Activated CD4-positive, alpha-beta T cell treated with anti-CD3 and anti-CD28 coated beads for 24 hours (primary cell): ENCODE measurements at regions not wholly inside any gene's neighbourhood (a gene's known extent, or its start where the extent isn't known, plus 50 kb on each side); places are given as distances from the start of the nearest gene placed in this dataset.

Experiments
- DNase-seq, 2 donors: peaks; one replicate each; pipeline ENCODE4 v3.0.0-alpha.2; 2020; ENCODE audit warnings: low read depth in 2 of 2

DNA sequence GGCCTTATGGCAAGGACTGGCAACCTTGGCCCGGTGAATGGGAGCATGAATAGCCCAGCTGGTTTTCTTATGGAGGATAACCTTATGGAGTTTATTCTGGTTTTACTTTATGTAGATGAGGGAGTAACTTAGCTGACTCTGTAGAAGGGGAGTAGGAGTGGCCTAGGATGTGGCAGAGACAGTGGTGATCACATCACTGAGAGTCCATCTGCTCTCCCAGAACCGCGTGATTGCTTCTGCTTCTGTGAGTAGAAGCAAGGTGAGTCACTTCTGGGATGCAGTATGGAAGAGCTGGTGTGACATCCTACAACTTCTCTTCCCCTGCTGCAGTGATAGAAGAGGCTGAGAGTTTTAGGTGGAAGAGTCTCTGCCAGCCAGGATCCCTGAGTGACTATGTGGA is 129.2 kb downstream of the RPS24 start:
- no peak for DNase-seq

DNA sequence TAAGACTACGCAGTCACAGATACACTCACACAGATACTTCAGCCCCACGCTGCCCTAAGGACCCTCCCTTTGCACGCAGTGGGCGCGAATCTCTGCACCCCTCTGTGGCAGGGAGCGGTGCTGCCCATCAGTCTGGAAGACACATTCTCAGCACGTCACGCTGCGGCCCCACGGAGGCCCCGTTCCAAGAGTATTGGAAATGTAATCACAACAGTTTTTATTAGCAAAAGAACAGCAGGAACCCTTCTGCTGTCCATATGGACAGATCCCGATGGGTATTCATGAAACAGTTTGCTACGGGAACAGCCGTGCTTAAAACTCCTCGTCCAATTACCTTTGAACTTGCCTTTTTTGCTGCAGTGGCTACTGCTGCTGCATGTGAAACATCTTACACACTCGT is 131.0 kb downstream of the RPS24 start:
- DNase-seq, result no peak

DNA sequence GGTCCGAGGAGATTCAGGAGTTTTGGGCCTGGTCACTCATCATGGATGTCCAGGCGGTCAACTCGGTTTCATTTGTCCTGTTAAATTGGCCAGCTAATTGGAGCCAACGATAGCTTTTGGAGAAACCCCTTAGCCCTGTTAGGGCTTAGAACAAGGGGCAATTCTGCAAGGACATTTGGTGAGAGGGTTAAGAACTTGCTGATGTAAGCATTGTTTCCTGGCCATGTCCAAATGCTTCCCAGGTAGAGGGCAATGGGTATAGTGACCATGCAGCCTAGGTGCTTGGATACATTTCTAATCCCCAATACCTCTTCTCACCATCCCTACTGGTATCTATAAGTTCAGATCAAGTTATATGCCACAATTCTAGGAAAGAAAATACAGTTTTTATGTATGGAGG is 131.5 kb downstream of the RPS24 start:
- DNase-seq, result no peak

DNA sequence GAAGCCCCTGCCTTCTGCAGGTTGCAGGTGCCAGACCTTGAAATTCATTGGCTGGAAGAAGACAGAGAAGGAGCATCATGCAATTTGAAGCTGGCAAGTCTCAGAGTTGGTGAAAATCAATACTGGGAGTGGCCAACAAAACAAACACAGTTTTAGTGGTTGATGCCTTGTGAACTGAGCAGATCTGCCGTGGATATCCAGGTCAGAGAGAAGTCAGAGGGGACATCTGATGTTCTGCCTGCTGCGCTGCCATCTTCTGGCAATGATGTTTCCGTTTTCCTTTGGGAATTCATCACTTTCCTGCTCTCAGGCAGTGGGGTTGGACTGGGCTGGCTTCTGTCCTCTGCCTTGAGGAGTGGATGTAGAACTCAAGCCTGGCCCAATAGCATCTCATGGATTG is 132.0 kb downstream of the RPS24 start:
- no peak for DNase-seq

DNA sequence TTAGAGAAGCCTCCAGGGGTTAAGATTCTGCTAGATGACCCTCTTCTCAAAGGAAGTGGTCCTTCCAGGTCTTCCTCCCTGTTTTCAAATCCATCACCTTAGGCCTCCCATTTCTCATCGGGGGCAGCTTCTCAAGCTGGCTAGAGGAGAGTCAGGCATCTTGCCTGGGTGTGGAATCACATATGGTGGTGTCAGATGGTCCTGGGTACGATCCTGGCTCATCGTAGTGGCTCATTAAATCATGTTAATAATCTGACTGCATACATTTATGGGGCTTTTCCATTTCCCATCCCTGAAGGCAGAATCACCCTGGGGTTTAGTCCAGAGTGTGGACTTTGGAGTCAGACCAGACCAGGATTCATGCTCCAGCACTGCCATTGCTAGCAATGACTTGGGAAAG is 132.6 kb downstream of the RPS24 start:
- DNase-seq, result no peak

DNA sequence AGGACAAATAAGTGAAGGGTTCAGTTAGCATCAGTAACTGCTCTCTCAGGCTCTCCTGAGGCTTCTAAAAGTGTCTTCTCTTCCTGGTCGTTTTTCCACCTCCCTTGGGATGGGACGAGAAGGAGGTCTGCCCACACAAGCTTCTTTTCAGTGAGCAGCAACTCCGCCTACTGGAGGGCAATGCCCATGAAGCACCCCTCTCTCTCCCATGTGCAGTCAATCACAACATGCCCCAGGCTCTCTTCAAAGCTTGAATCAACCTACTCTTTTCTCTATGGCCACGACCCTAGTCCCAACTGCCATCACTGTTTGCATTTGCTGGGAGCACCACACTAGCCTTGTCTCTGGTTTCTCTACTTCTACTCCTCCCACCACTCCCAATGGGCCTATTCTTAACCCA is 135.6 kb downstream of the RPS24 start:
- no peak for DNase-seq

DNA sequence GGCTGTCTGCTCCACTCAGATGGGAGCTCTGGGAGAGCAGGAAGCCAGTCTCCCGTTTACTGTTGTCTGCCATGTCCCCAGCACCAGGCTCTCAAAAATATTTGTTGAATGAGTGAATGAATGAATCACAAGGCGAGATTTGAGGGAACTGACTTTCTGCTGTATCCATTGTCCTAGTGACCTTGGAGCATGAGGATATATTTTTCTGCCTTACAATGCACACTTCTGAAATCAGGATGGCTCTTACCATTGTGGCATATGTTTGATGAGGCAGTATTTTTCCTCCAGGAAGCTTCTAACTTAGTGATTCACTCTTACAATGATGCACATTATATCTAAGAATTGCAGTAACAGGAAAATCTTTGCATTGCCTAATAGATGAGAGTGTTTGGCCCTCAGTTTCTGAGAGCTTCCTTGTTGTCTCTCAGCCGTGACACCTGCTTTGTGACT is 136.4 kb downstream of the RPS24 start:
- no peak for DNase-seq

DNA sequence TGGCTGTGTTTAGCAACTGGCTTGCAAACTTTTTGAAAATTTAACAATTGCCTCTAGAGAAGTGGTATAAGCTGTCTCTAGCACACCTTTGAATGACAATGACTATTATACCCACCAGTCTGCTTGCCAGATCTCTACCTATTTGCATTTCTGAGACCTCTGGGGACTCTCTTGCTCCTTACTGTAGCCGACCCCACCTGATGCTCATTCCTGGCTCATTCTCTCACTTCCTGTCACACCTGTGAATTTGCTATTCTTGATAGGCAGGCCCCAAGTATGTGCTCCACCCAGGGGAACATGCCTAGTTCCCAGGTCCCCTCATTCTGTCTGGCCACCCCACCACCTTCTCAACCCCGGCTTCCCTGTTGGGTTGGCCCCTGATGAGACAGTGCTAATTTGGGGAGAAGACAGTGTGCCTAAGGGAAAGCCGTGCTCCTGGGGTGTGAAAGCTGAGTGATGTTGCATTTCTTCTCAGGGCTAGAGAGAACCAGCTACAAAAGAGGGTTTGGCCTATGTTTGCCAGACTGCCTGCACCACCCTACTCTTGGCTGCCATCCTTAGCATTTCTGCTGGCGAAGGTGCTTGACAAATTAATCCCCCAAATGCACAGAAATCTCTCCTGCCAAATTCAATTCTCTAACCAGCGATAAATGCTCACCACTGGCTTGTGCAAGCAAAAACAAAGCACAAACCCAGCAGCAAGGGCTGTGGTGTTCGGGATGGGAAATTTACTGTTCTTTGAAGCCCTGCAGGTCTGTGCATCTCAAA is 138.2 kb downstream of the RPS24 start:
- no peak for DNase-seq

DNA sequence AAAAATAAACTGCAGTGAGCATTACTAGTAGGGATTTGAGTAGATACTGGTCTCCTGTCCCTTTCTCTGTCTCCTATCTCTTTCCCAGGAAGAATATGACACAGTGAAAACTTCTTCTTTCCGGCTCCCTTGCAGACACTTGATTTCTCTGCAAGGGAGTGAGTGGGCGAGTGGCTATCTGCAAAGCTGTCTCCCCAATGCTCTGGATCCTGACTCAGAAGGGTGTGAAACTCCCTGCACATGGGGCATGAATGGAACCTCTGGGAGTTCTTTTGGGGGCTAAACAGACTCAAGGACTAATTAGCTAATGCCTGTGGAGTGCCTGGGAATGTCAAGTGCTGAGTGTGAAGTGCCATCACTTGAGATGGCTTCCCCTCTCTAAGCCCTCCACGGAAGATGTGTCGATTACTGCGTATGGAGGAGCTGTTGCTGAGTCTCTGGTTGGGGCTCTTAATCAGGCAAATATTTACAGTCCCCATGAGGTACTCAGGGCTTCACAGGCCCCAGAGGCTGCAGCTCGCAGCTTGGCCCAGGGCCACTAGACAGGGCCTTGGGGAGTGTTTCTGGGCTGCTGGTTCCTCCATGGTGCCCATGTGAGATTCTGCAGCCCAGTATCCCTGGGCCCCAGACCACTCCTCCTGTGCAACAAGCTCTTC is 139.8 kb downstream of the RPS24 start:
- DNase-seq, result no peak

DNA sequence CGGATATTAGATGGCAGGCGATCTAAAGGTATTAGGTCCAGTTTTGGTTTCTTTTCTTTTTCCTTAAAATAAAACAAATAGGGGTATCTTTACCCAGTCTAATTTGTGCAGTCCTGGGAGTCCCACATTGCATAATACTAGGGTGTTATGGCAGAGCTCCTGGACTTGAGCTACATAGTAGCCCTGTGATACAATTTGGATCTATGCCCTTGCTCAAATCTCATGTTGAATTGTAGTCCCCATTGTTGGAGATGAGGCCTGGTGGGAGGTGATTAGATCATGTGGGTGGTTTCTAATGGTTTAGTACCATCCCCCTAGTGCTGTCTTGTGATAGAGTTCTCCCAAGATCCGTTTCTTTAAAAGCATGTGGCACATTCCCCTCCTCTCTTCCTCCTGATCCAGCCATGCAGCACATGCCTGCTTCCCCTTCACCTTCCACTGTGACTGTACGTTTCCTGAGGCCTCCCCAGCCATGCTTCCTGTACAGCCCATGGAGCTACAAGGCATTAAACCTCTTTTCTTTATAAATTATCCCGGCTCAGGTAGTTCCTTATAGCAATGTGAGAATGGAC is 141.9 kb downstream of the RPS24 start:
- DNase-seq, result no peak

DNA sequence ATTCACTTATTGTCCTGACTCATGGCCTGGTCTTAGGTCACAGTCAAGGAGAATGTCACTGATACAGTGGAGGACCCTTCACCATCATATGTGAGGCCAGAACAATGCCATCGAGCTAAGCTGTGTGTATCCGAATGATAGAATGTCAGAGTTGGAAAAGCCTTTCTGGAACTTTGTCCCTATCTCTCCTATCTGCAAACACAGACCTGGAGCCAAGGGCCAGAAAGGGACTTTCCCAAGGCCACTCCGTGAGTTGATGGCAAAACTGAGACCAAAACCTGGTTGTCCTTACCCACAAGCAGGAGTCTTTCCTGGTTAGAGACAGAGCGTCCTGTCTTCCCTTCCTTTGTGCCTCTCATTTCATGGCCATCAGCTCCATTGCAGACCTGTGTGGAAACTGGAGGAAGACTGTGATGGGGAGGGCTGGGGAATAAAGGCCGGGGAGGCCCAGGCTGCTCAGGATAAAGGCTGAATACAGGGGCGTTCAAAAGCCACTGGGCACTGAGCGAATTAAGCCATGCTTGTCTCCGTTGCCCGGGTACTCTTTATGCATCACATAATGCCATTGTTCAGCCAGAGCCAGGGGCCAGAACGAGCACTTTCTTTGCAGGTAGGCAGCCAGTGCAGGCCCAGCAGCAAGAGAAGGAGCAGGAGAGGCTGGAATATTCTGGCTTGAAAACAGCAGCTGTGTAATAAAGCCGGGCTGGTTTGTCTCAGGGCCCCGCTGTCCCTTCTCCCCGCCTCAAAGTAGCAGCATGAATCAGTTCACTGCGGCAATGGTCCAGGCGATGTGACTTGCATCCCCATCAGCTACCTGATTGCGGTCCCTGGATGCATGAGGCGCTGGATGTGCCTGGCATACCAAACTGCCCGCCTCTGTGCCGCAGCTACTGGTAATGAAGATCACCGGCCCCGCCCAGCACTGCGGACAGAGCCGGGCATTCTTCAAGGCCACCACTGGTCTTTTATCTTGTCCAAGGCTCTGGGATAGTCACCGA is 143.0 kb downstream of the RPS24 start:
- no peak for DNase-seq

DNA sequence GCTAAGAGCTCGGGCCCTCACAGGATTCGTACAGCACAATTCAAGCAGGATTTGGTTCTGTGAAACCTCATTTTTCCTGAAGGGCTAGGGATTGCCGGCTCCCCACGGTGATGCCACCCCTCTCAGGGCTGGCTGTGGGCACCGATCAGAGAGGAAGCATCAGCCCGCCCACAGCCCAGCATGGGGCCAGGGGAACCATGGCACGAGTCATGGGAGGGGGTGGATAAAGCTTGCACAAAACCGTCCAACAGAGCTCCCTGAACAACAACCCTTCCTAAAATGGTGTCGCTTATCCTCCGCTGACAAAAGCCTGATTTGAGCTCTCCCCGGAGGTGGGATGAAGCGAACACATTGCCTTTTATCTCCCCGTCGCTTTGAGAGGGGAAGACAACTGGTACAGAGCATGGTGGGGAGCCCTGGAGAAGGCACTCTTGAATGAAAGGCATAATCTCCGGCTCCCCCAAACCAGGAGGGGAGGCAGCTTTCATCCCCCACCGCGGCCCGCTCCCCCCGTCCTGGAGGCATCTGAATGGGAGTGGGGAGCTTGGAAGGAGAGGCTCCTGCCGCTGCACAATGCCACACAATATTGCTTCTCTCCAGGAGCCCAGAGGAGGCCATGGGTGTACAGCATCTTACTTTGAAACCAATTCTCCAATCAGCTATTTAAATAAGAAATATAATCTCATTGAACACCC is 144.0 kb downstream of the RPS24 start:
- no peak for DNase-seq

DNA sequence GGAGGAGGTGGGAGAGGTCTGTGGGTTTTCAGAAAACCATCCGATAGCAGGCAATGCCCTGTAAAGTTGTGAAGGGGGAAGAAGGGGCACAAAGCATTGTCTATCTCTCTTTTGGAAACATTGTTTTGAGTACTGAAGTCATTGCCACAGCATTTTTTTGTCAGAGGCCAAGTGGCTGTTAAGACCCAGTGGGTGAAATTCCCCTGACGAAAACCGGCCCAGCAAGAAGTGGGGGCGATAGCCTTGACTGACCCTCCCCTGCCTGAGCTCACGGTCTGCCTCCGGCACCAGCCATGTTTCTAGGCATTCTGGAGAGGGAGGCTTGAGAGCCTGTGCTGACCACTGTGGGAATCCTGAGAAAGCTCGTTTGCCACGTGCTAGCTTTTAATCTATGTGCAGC is 144.7 kb downstream of the RPS24 start:
- no peak for DNase-seq

DNA sequence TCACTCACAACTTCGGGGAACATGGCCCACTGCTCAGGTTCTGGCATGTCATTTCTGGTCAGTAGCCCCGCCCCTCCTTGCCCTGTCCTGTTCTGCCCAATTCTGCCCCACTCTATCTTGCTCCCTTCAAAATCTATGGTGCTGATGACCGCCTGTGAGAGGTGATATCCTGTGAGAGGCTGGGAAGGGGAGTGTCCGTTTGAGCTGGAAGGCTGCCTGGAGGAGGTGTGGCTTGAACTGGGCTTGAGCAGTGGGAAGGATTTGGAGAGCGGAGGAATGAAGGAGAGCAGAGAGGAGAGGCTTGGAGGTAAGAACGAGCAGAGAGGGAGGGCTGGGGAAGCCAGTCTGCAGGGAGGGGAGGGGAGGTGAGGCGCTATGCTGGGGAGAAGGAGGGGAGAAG is 145.3 kb downstream of the RPS24 start:
- DNase-seq, result no peak

DNA sequence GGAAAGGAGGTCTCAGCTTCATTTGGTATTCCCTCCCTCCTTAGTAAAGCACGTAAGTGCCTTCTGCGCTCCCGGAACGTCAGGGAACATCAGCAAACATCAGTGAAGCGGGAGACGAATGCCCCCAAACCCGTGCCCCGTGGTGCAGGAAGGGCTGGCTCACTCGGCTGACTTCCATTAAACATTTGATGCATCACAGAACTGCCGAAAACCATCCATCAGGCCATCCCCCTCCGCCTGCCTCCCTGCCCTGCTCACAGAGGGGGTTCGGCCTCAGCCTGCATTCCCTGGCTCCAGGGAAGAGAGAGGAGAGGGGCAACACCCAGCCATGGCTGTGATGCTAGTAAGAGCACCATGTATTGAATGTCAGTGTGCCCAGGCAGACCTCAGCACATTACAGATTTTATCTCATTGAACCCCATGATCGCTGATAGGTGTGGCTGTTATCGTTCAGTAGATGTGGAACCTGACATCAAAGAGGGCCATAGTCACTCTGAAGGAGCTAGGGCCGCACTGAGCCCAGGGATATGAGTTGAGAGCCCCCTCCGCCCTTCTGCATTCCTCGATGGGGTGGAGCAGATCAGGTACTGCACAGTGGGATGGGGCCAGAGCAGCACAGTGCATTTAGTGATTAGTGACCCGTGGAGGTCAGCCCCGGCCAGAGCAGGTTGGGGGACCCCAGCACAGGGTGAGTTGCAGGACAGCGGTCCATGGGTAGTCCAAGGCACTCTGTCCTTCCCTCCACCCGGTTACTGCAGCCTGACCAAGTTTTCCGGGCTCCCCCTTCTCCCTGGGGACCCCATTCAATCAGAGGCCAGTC is 146.4 kb downstream of the RPS24 start:
- DNase-seq, result no peak

DNA sequence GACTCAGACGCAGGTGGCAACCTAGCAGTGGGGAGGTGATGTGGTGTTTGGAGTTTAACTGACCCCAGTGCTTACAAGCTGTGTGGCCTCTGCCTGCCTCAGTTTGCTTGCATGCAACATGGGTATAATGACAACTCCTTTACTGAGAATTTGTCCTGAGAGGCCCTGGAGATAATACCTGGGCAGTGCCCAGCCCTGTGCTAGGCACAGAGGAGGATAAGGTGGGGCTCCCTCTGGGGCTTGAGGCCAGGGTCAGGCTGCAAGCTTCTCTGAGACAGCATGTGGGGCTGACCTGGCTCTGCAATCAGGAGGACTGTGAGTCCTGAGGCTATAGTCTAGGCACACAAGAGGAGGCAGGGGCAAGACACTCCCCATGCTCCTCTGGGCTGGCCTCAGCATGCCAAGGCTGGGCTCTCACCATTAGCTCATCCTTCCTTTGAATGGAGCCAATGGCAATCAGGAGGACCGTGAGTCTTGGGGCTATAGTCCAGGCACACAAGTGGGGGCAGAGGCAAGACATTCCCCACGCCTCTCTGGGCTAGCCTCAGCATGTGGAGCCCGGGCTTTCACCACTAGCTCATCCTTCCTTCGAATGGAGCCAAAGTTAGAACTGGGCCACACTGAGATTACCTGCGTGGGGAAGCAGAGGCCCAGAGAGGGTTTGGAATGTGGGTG is 147.9 kb downstream of the RPS24 start:
- no peak for DNase-seq

DNA sequence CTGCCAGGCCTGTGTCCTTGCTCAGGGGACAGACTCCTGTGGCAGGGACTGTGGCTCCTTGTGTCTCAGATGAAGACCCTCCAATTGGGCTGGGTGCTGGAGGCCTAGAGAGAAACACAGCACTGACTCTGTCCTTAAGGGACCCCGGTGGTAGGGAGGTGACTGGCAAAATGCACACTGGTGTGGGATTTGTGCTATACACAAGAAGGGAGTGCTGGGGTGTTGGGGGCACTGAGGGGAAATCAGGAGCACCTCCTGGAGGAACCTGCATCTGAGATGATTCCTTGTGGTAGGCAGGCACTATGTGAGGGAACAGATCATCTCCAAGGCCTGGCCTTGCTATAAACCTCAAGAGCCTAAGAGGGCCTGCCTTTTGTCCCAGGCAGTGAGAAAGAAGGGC is 149.2 kb downstream of the RPS24 start:
- DNase-seq, result no peak

DNA sequence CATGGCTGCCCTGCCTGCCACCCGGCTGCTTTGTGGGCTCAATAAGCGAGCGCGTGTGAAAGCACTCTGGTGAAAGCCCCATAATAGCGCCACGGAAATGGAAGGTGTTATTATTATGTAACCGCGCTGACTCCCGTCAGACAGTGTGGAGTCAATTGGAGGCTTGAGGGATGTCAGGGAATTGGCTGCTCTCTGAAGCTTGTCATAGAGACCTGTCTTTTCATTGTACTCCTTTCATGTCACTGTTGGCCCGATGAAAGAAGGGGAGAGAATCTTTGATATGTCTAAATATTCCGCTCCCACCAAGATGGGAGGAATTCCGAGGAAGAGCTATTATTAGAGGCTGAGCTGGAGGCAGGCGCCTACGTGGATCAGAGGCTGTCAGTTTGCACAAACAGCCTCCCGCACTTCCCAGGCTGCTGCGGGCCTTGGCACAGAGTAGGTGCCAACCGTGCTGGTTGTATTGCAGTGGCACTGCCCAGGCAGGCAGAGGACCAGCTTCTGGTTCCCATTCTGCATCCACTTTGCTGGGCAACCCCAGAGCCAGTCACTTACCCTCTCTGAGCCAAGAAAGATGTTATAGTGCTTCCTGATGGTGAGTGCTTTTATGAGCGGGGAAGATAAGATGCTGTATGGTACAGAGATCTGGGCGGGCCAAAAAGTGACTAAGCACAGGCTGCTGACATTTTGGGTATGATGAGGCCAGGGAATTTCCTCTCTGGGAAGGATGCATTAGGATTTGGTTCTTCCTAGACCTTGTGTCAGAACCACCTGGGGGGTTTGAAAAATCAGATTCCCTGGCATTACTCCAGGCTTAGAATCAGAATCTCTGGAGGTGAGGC is 151.4 kb downstream of the RPS24 start:
- DNase-seq, result no peak

DNA sequence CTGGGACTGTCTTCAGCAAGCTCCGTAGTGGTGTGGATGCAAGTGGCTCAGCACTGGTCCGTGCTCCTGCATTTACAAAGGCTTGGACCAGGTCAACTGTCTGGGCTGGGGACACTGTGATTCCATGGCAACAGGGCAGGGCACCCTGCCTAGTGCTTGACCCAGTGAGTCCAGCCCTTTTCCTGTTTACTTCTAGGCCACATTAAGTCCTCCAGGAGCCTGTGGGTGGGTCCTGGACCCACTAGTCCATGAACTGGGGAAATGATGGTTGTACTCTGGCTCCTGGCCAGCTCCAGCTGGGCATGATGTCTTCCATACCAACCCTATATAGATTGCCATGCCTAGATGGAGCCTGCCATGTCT is 152.0 kb downstream of the RPS24 start:
- no peak for DNase-seq
